ENCODE measurements at regions not wholly inside any gene's neighbourhood (a gene's known extent, or its start where the extent isn't known, plus 50 kb on each side); places are given as distances from the start of the nearest gene placed in this dataset.
A peak's percentile ranks its signal among the peaks of the same experiment; 100 is the strongest.
"Not testable (repeated sequence)": the region's sequence is repeated elsewhere in the genome, so short reads cannot be mapped to it uniquely, and the experiment has no call there.

GRCh38 chr13:75963302-75963701, 327.2 kb downstream of the LMO7 start:
- DNase-seq = no peak

- no peak for DNase-seq
Measured at GRCh38 chr13:75961911-75962310, 325.8 kb downstream of the LMO7 start.

GRCh38 chr13:75960538-75960994, 324.4 kb downstream of the LMO7 start:
- no peak for DNase-seq

- DNase-seq = peak; percentile 89
Measured at GRCh38 chr13:75959861-75960481, 323.8 kb downstream of the LMO7 start.

- DNase-seq = not testable (repeated sequence)
Measured at GRCh38 chr13:75953589-75953988, 317.5 kb downstream of the LMO7 start.

- no peak for DNase-seq
Measured at GRCh38 chr13:75947448-75947847, 311.3 kb downstream of the LMO7 start.

- DNase-seq = no peak
Measured at GRCh38 chr13:75946536-75947284, 310.6 kb downstream of the LMO7 start.

- DNase-seq = no peak
Measured at GRCh38 chr13:75945841-75946482, 309.8 kb downstream of the LMO7 start.

GRCh38 chr13:75938811-75939560, 302.9 kb downstream of the LMO7 start:
- no peak for DNase-seq

GRCh38 chr13:75936791-75937190, 300.7 kb downstream of the LMO7 start:
- DNase-seq = no peak

- no peak for DNase-seq
Measured at GRCh38 chr13:75935805-75936204, 299.7 kb downstream of the LMO7 start.

- no peak for DNase-seq
Measured at GRCh38 chr13:75934889-75935288, 298.8 kb downstream of the LMO7 start.

GRCh38 chr13:75932636-75933035, 296.5 kb downstream of the LMO7 start:
- no peak for DNase-seq

GRCh38 chr13:75931116-75931515, 295.0 kb downstream of the LMO7 start:
- DNase-seq = no peak

- DNase-seq = no peak
Measured at GRCh38 chr13:75929076-75929475, 292.9 kb downstream of the LMO7 start.

GRCh38 chr13:75927183-75927669, 291.1 kb downstream of the LMO7 start:
- no peak for DNase-seq

- DNase-seq = no peak
Measured at GRCh38 chr13:75920536-75920935, 284.4 kb downstream of the LMO7 start.

GRCh38 chr13:75919660-75920199, 283.6 kb downstream of the LMO7 start:
- no peak for DNase-seq

- no peak for DNase-seq
Measured at GRCh38 chr13:75915066-75915465, 278.9 kb downstream of the LMO7 start.

- DNase-seq = no peak
Measured at GRCh38 chr13:75913925-75914324, 277.8 kb downstream of the LMO7 start.

GRCh38 chr13:75910591-75910990, 274.5 kb downstream of the LMO7 start:
- DNase-seq = no peak
